HCT116 (cell line): ENCODE measurements at regions not wholly inside any gene's neighbourhood (a gene's known extent, or its start where the extent isn't known, plus 50 kb on each side); places are given as distances from the start of the nearest gene placed in this dataset.

Experiments used
- ATAC-seq: fragments of 200-7000 bp; cut with Tn5 transposase; 2 replicates; pipeline ENCODE4 v1.9.1; 2020; ENCODE audit warnings: mild to moderate bottlenecking, moderate library complexity
- BruUV-seq: library from RNA; stranded (reverse); fragments of 400-500 nt; replicated peaks from 2 replicates; lab custom pipeline; 2021; lab: Mats Ljungman, UMichigan
- CTCF ChIA-PET: fragments of 300-600 bp; sonication (Branson Sonifier 250); formaldehyde crosslinking; loops from one replicate; lab custom pipeline; 2021; ENCODE audit warnings: antibody characterized with exemption; lab: Charles Lee
- POLR2A ChIA-PET: fragments of 300-600, 350-600 bp; sonication (Branson Sonifier 250); formaldehyde crosslinking; loops from one replicate; lab custom pipeline; 2021; ENCODE audit warnings: antibody characterized with exemption; lab: Charles Lee
- RAD21 ChIA-PET, 2 experiments: fragments of 300-600 bp; sonication (Branson Sonifier 250); formaldehyde crosslinking; loops; one replicate each; lab custom pipeline; 2023; ENCODE audit warnings: low total read pairs in 2 of 2; ENCODE audit not compliant: uncharacterized antibody in 2 of 2, unreplicated experiment in 2 of 2, low non-redundant PET in 1 of 2; lab: Charles Lee
- DNase-seq: peaks from one replicate; pipeline ENCODE4 v3.0.0-alpha.2; 2010; ENCODE audit warnings: low read depth, low spot score
- H2AFZ ChIP-seq: fragments of 200-600 bp; shearing (Covaris generic), sonication (generic); 2 replicates; pipeline ENCODE4 v1.6.1; 2017; ENCODE audit warnings: low read depth, mixed run types, mixed read lengths, antibody characterized with exemption, low read length; ENCODE audit not compliant: poor library complexity, severe bottlenecking
- H3K27ac ChIP-seq: 2 replicates; pipeline ENCODE4 v1.5.1; 2012; ENCODE audit warnings: low read depth, low read length
- H3K27me3 ChIP-seq: fragments of 200-600 bp; sonication (generic); 2 replicates; pipeline ENCODE4 v1.6.1; 2016; ENCODE audit warnings: mixed run types, low read length, mixed read lengths; ENCODE audit not compliant: insufficient read depth
- H3K36me3 ChIP-seq, 2 experiments: fragments of 200-500 bp in 1 of 2; fragments of 200-600 bp in 1 of 2; sonication (Bioruptor generic) in 1 of 2; sonication (generic) in 1 of 2; 2 replicates each; pipeline versions ENCODE4 v1.5.1 to v1.6.1; 2014 to 2016; ENCODE audit warnings: low read length in 2 of 2, inconsistent platforms in 1 of 2, mixed read lengths in 1 of 2, mixed run types in 1 of 2; ENCODE audit not compliant: insufficient read depth in 2 of 2, control insufficient read depth in 1 of 2
- H3K4me1 ChIP-seq, 2 experiments: fragments of 200-600 bp in 1 of 2; sonication (generic) in 1 of 2; 2 replicates each; pipeline versions ENCODE4 v1.5.1 to v1.6.1; 2012 to 2017; ENCODE audit warnings: low read length in 2 of 2, inconsistent platforms in 1 of 2, mild to moderate bottlenecking in 1 of 2, mixed read lengths in 1 of 2, mixed run types in 1 of 2, moderate library complexity in 1 of 2; ENCODE audit not compliant: insufficient read depth in 2 of 2, control insufficient read depth in 1 of 2
- H3K4me2 ChIP-seq: fragments of 200-600 bp; sonication (generic); 2 replicates; pipeline ENCODE4 v1.6.1; 2017; ENCODE audit warnings: mixed run types, low read length, mixed read lengths
- H3K4me3 ChIP-seq, 2 experiments: fragments of 200-600 bp in 1 of 2; sonication (generic) in 1 of 2; replicated peaks in 1 of 2; 2 replicates each; pipeline ENCODE4 v1.5.1; 2011 to 2016; ENCODE audit warnings: low read length in 2 of 2, control low read depth in 1 of 2, low read depth in 1 of 2, mild to moderate bottlenecking in 1 of 2, mixed read lengths in 1 of 2, mixed run types in 1 of 2
- H3K79me2 ChIP-seq: fragments of 200-600 bp; sonication (generic); 2 replicates; pipeline ENCODE4 v1.6.1; 2017; ENCODE audit warnings: mild to moderate bottlenecking, mixed run types, low read length, moderate library complexity, mixed read lengths; ENCODE audit not compliant: insufficient read depth
- H3K9ac ChIP-seq: fragments of 200-600 bp; sonication (generic); 2 replicates; pipeline ENCODE4 v1.6.1; 2016; ENCODE audit warnings: low read length, mixed read lengths
- H3K9me2 ChIP-seq: fragments of 200-600 bp; sonication (generic), shearing (Covaris generic); 2 replicates; pipeline ENCODE4 v1.6.1; 2017; ENCODE audit warnings: mixed run types, mild to moderate bottlenecking, moderate library complexity; ENCODE audit not compliant: insufficient read depth
- H3K9me3 ChIP-seq, 2 experiments: fragments of 200-500 bp in 1 of 2; fragments of 200-600 bp in 1 of 2; sonication (Bioruptor generic) in 1 of 2; sonication (generic) in 1 of 2; 2 replicates each; pipeline ENCODE4 v1.6.1; 2014 to 2017; ENCODE audit warnings: low read length in 2 of 2, mixed read lengths in 2 of 2, inconsistent platforms in 1 of 2, low read depth in 1 of 2, mild to moderate bottlenecking in 1 of 2, mixed run types in 1 of 2, moderate library complexity in 1 of 2; ENCODE audit not compliant: control insufficient read depth in 1 of 2, insufficient read depth in 1 of 2
- H4K20me1 ChIP-seq: fragments of 200-600 bp; sonication (generic), shearing (Covaris generic); 2 replicates; pipeline ENCODE4 v1.6.1; 2017; ENCODE audit warnings: mixed run types, mild to moderate bottlenecking, moderate library complexity; ENCODE audit not compliant: insufficient read depth
- CBX3 ChIP-seq: IDR thresholded peaks from 2 replicates; pipeline ENCODE4 v1.6.1; 2012; ENCODE audit warnings: low read depth
- CEBPB ChIP-seq: IDR thresholded peaks from 2 replicates; pipeline ENCODE4 v1.6.1; 2012; ENCODE audit warnings: low read depth
- EGR1 ChIP-seq: IDR thresholded peaks from 2 replicates; pipeline ENCODE4 v1.6.1; 2012; ENCODE audit warnings: low read depth
- ELF1 ChIP-seq: IDR thresholded peaks from 2 replicates; pipeline ENCODE4 v1.6.1; 2012; ENCODE audit warnings: low read depth, borderline replicate concordance
- EZH2 ChIP-seq: fragments of 200-600 bp; sonication (generic); IDR thresholded peaks from 2 replicates; pipeline ENCODE4 v1.6.1; 2017; ENCODE audit warnings: antibody characterized with exemption, mixed run types
- JUND ChIP-seq: IDR thresholded peaks from 2 replicates; pipeline ENCODE4 v1.6.1; 2012
- POLR2A ChIP-seq: IDR thresholded peaks from 2 replicates; pipeline ENCODE4 v1.7.0; 2011; ENCODE audit warnings: borderline replicate concordance; ENCODE audit not compliant: insufficient read depth, insufficient read length; ENCODE audit errors: extremely low read depth
- POLR2AphosphoS5 ChIP-seq: IDR thresholded peaks from 2 replicates; pipeline ENCODE4 v1.6.1; 2011; ENCODE audit warnings: mild to moderate bottlenecking, low read depth, low read length, moderate library complexity
- RAD21 ChIP-seq: IDR thresholded peaks from 2 replicates; pipeline ENCODE4 v1.6.1; 2012; ENCODE audit warnings: low read depth, mild to moderate bottlenecking
- REST ChIP-seq: IDR thresholded peaks from 2 replicates; pipeline ENCODE4 v1.6.1; 2012; ENCODE audit warnings: low read depth
- SIN3A ChIP-seq: IDR thresholded peaks from 2 replicates; pipeline ENCODE4 v1.6.1; 2012; ENCODE audit warnings: low read depth
- SP1 ChIP-seq: IDR thresholded peaks from 2 replicates; pipeline ENCODE4 v1.6.1; 2012; ENCODE audit warnings: low read depth
- SRF ChIP-seq: IDR thresholded peaks from 2 replicates; pipeline ENCODE4 v1.6.1; 2012; ENCODE audit warnings: low read depth
- YY1 ChIP-seq: IDR thresholded peaks from 2 replicates; pipeline ENCODE4 v1.6.1; 2011; ENCODE audit warnings: low read length, low read depth, moderate library complexity, mild to moderate bottlenecking; ENCODE audit not compliant: insufficient replicate concordance; ENCODE audit errors: extremely low read depth
- ZBTB33 ChIP-seq: IDR thresholded peaks from 2 replicates; pipeline ENCODE4 v1.6.1; 2011; ENCODE audit warnings: mild to moderate bottlenecking, low read length, moderate library complexity; ENCODE audit not compliant: insufficient replicate concordance; ENCODE audit errors: extremely low read depth
- ZFX ChIP-seq: fragments of 450-650 bp; IDR thresholded peaks from 2 replicates; pipeline ENCODE4 v1.6.1; 2017
- ZNF274 ChIP-seq: fragments of 200-500 bp; sonication (Bioruptor generic); IDR thresholded peaks from 2 replicates; pipeline ENCODE4 v1.6.1; 2014; ENCODE audit warnings: mild to moderate bottlenecking, low read depth, low read length, inconsistent platforms
- intact Hi-C: fragments of 100-400 bp; cut with micrococcal nuclease; formaldehyde crosslinking; loops from 2 replicates; pipeline ENCODE4 v1.10.0; 2022

- Histone ChIP-seq H3K36me3 (no peaks in the 10 kb centered on the region), H3K27ac (no peak overlapping the region), H4K20me1 (no peaks in the 10 kb centered on the region), H3K9me2 (no peaks in the 10 kb centered on the region), H3K79me2 (no peaks in the 10 kb centered on the region), H3K9ac (no peak overlapping the region), H3K4me3 (no peak overlapping the region), H3K4me1 (no peaks in the 10 kb centered on the region), H3K9me3 (peaks cover 5 to 28% of the 10 kb centered on the region in 2 experiments; a peak in 2 of 4 replicates), H3K27me3 (no peaks in the 10 kb centered on the region), H2AFZ (no peak overlapping the region), H3K4me2 (no peak overlapping the region)
- POLR2A ChIA-PET = no interaction called here
- BruUV-seq = no TSS peak
- intact Hi-C loops = no loop called here
- no peak for TF ChIP-seq EZH2
- no peak for TF ChIP-seq ZNF274
- TF ChIP-seq POLR2AphosphoS5 = no peak
- TF ChIP-seq SP1 = no peak
- TF ChIP-seq SIN3A = no peak
- no peak for TF ChIP-seq EGR1
- no peak for TF ChIP-seq JUND
- no peak for TF ChIP-seq ZBTB33
- no peak for TF ChIP-seq CEBPB
- TF ChIP-seq YY1 = no peak
- TF ChIP-seq SRF = no peak
- TF ChIP-seq POLR2A = no peak
- no peak for TF ChIP-seq ZFX
- TF ChIP-seq ELF1 = no peak
- no peak for TF ChIP-seq REST
- no peak for TF ChIP-seq CBX3
- TF ChIP-seq RAD21 = no peak
- CTCF ChIA-PET = no interaction called here
- RAD21 ChIA-PET = no interaction called here
- ATAC-seq (no peak), DNase-seq (no peak)
Observed at GRCh38 chr20:55252521-55252920, 752.8 kb downstream of the CBLN4 start.
